ENCODE measurements at regions not wholly inside any gene's neighbourhood (a gene's known extent, or its start where the extent isn't known, plus 50 kb on each side); places are given as distances from the start of the nearest gene placed in this dataset.

GRCh38 chrX:45553417-45553816 is 352.7 kb upstream of the DIPK2B start:
- no peak for TF ChIP-seq FOSL1 (CRISPR knock-in tag; IDR thresholded peaks at IDR 0.05; ENCODE audit: borderline replicate concordance)
- TF ChIP-seq ZNF776 (CRISPR knock-in tag; IDR thresholded peaks at IDR 0.05) = no peak
